Activated CD4-positive, alpha-beta T cell treated with anti-CD3 and anti-CD28 coated beads, Interleukin-2, amount 50 U/mL, for 4 hours (primary cell): ENCODE measurements at regions not wholly inside any gene's neighbourhood (a gene's known extent, or its start where the extent isn't known, plus 50 kb on each side); places are given as distances from the start of the nearest gene placed in this dataset.
A peak's percentile ranks its signal among the peaks of the same experiment; 100 is the strongest.
"Not testable (repeated sequence)": the region's sequence is repeated elsewhere in the genome, so short reads cannot be mapped to it uniquely, and the experiment has no call there.

Experiments
- DNase-seq, 2 experiments: peaks; one replicate each; pipeline ENCODE4 v3.0.0-alpha.2; 2020

DNA sequence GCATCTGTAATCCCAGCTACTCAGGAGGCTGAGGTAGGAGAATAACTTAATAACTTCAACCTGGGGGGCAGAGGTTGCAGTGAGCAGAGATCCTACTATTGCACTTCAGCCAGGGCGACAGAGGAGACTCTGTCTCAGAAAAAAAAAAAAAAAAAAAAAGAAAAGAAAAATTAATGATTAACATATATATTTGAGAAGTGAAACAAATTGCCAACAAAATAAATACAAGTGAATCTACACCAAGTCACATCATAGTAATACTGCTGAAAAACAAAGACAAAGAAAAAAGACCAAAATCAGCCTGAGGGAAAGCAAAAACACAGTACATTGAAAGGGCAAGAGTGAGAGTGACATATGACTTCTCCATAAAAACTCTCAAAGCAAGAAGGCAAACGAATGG lies 123.7 kb downstream of the CASP12 start:
- no peak for DNase-seq

DNA sequence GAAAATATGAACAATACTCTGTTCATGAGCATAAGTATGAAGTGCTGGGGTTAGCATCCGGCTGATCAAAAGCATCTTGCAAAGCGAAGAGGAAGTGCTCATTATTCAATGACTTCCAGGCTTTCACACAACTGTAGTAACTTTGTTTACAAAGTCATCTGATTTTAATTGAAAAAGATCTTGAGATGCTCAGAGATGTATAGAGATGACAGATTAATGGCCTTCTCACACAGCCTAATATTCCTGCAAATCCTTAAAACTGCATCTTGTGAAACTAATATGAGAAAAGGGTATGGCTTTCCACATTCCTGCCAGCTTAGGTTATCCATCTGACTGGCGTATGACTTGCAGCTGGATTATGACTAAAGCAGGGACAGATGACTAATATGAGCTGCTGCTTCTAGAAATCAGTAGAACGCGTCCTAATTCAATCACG lies 125.4 kb downstream of the CASP12 start:
- DNase-seq: no peak

DNA sequence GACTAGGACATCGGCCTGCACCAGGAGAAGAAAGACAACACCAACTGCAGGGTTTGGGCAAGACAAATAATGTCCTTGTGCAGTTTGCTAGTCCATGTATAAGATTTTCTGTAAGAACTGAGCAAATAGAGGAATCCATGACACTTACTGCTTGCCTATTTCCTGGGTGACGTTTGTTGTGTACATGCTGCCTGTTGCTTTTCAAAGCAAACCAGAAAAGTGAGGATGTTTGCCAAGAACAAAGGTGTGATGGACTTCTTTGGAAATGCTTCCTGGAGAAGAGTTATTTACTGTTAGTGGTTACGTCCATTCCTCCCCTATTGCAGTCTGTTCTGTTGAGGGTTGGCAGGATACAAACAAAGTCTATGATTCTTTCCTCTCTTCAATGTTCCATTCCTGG lies 126.5 kb downstream of the CASP12 start:
- no peak for DNase-seq

DNA sequence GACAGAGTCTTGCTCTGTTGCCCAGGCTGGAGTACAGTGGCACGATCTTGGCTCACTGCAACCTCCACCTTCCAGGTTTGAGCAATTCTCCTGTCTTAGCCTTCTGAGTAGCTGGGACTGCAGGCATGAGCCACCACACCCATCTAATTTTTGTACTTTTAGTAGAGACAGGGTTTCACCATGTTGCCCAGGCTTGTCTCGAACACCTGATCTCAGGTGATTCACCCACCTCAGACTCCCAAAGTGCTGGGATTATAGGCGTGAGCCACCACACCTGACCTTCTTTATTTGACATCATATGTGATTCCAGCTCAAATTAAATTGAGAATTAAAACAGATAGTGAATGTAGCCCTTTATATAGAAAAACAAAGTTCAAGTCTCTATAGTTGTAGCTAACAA lies 127.2 kb downstream of the CASP12 start:
- DNase-seq: not testable (repeated sequence)

DNA sequence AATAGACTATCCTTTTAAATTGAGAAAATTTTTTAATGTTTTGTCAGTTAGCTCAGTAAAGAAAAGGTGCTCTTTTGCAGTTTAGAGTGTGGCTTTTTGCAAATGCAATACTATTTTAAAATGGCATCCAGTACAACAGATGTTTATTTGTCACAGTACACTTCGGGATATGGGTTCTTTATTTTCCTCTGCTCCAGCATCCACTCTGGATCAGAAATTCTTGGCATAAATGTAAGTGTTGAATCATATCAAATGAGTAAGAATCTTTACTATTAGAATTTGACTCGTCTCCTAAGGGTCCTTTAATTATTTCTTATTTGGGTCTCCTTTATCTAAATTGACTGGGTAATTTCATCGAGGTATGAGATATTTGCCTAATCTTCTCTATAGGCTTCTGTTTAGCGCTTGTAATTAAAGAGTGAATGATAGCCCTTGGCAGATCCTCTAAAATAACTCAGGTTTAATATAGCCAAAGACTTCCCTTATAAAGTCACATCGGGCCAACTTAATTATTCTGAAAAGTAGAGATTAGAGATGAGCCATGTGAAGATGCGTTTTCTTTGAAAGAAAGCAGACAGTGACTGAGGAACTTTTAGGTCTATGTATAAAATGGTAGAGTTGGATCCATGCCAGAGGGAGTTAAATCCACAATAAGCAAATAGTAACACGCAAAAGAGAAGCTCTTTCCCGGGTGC lies 132.7 kb downstream of the CASP12 start:
- DNase-seq: no peak

DNA sequence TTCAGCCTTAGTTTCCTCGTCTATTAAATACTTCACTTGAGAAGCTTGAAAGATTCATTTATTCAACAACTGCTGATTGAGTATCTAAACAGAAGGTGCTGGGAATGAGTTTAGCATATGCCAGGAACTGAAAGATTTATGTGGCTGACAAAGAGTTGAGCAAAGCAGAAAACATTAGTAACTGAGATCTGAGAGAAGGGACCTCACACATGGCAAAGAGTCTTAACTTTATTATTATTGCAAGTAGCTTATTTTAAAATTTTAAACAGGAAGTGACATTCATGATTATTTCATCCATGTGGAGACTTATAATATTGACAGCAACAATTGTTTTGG lies 133.6 kb downstream of the CASP12 start:
- DNase-seq: no peak

DNA sequence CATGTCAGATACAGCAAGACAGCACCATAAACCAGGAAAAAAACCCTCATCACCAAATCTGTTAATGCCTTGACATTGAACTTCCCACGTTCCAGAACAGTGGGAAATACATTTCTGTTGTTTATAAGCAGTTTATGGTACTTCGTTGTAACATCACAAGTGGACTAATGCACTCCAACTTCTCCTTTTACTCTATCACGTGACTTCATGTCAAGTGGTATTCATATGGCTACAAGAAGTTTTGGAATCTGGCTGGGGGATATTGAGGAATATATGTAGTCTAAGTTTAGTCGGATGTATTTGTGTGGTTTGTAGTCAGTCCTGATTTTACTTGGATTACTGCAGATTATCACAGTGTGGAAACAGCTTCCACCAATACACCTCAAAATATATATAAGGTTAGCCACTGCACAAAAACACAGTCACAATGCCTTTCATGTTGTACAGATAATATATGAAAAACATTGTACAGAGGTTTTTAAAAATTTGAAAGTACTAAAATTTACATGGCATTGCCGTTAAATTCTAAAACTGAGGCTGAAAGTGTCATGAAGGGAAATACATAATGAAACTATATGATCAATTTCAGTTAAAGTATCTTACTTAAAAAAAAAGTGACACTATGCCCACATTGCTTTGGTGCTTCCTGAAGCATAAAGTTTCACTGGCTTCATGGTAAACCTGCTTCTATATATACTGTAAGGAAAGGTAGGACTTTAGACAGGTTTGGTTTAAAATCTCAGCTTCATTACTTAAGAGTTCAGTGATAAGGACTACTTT lies 134.1 kb downstream of the CASP12 start:
- DNase-seq: no peak

DNA sequence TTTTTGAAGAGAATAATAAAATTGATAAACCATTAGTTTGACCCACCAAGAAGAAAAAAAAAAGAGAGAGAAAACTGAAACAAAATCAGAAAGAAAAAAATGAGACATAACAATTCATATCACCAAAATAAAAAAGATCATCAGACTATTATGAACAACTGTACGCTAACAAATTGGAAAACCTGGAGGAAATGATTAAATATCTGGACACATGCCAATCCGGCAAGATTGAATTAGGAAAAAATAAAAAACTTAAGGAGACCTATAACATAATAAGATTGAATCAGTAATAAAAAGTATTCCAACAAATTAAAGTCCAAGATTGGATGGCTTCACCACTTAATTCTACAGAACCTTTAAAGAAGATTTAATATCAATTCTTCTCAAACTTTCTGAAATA lies 136.7 kb downstream of the CASP12 start:
- no peak for DNase-seq

DNA sequence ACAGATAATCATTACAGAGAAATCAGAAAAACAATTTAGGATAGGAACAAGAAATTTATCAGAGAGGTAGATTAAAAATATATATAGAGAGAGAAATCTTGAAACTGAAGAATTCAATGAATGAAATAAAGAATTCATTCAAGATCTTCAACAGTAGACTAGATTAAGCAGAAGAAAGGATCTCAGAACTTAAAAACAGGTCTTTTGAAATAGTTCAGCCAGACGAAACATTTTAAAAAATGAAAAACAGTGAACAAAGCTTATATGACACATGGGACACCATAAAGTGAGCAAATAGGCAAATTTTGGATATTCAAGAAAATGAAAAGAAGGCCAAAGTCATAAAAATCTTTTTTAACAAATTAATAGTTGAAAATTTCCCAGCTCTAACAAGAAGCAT lies 138.8 kb downstream of the CASP12 start:
- no peak for DNase-seq

DNA sequence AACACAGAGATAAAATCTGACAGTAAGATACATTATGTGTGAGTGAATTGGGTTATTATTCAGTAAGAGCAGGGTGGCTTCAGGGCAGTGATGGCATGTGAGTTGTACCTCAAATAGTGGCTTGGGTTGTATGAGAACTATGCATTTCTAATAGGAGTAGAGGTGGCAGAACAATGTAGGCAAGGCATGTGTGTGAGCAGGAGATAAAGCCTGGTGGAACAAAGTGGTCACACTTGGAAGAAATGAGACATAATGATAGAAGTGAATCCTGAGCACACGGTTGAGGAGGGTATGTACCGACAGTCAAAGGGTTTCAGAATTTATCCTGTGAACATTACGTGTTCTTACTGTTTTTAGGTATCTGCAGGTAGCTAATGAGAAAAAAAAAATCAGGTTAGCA lies 159.3 kb downstream of the CASP12 start:
- no peak for DNase-seq

DNA sequence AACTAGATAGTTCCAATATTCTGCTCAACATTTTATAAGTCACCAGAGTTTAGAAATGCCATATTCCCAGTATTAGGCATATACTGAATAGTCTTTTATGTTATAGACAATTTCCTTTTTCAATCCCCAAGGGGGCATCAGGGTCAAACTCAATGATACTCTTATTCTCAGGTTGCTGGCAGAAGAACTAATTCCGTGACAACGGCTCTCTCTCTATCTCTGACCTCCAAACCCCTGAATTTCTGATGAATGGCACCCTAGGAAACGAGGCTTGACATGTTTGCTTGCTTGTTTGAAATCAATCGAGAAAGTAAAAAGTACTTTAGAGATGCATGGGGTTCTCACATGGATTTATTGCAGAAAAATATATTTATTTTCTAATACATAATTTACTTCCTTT lies 160.1 kb downstream of the CASP12 start:
- no peak for DNase-seq

DNA sequence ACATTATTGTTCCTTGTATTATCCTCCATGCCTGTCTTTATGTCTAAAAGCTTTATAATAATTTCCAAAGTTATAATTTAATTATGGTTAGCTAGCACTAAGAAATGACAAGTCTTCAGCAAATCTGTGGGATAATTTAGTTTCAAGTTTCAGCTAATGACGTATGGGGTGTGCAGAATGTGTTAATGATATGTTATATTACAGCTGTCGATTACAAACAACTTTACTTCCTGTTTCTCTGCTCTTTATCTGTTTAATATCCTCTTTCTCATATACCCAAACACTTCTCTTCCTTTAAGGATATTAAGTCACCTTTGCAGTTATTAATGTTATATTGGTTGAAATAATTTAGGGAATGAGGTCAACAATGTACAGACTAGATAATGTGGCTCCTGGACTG lies 161.8 kb downstream of the CASP12 start:
- DNase-seq: no peak

DNA sequence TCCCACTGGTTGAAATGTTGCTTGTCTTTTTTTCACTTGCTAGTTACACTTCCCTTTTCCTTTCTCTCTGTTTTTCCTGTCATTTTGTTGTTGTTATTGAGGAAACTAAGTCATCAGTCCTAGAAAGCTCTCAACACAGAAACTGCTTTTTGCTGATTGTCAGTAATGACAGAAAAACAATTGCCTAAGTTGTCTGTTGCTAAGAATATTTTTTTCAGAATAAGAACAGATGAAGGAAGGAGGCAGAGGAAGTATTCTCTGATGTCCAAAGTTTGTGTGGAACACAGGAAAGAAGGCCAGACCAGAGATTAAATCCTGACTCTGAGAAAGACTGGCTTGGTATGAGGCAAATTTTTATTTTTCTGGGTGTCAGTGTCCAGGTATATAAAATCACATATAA lies 163.3 kb downstream of the CASP12 start:
- no peak for DNase-seq

DNA sequence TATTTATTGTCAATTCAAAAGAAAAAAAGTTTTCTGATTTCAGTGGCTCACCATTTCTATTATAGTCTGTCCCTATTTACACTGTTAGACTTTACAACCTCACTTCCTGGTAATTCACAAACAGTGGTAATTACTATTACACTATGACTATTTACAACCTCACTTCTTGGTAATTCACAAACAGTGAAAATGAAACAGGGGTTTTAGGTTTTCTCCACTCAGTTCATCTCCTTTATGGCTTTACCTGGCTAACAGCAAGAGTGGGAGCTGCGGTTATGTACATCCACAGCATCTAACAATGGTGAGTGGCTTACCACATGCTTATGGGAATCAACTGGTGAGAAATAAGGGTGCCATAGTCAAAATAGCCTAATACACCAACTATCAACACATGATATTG lies 166.4 kb downstream of the CASP12 start:
- no peak for DNase-seq

DNA sequence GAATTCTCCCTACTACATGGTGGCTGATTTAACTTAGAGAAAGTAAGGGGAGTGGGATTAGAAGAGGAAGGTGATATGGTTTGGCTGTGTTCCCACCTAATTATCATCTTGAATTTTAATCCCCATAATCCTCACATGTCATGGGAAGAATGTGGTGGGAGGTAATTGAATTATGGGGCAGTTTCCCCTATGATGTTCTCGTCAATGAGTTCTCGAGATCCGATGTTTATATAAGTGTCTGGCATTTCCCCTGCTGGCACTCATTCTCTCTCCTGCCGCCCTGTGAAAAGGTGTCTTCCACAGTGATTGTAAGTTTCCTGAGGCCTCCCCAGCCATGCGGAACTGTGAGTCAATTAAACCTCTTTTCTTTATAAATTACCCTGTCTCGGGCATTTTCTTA lies 169.3 kb downstream of the CASP12 start:
- no peak for DNase-seq

DNA sequence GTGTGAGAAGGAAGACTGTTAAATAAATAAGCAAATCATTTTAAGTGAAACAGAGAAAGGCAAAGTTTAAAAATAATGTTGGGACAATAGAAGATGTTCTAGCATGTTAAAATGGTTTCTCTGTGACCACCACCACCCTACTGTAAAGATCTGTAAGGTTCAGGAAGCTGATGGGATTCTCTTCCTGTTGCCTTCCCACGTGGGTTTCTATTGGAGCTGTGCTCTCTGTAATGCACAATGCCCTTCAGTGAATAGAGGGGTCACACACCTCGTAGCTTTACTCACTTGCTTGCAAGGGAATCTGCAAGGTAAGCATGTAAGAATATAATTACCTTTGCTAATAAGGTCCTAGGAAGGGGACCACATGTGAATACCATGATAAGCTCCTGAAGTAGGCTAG lies 170.5 kb downstream of the CASP12 start:
- no peak for DNase-seq

DNA sequence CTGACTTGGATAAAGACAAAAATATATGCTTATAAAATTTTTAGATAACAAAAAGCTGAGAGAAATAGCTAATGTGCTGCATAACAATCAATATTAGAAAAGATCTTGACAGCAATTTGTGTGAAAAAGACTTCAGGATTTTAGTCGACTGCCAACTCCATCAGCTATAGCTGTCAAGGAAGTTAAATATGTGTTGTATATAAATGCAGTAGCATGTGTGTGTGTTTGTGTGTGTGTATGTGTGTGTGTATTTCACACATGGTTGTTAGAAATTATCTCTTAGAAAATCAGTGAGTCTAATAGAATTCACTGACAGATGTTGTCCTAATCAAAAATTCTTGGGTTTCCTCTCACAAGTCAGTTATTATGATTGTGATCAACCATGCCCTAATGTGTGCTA lies 171.2 kb downstream of the CASP12 start:
- no peak for DNase-seq

DNA sequence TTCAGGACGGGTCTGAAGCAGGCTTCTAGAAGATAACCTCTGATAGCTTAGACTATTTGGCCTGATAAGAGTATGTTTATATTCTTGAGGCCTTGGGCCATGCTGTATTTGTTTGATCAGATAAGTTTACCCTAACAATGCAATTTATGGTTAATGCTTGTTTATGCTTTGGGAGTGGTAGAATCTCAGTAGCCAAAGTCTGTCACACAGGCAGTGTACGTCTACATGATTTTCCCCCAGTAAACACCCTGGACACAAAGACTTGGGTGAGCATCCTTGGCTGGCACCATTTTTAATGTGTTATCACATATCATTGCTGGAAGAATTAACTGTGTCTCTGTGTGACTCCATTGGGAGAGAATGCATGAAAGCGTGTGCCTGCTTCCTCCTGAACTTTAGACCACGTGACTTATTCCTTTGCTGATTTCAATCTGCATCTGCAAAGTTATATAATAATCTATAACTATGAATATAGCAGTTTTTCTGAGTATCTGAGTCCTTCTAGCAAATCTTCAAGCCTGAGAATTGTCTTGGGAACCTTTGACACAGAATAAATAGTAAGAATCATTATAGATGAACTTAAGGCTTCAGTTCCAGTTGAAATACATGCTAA lies 172.4 kb downstream of the CASP12 start:
- DNase-seq: no peak

DNA sequence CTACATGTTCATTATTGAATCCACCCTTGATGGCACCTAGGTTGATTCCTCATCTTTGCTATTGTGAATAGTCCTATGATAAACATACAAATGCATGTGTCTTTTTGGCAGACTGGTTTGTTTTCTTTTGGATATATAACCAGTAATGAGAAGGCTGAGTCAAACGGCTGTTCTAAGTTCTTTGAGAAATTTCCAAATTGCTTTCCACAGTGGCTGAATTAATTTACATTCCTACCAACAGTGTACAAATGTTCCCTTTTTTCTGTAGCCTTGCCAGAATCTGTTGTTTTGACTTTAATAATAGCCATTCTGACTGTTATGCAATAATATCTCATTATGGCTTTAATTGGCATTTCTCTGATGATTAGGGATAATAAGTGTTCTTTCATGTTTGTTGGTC lies 184.9 kb downstream of the CASP12 start:
- DNase-seq: no peak

DNA sequence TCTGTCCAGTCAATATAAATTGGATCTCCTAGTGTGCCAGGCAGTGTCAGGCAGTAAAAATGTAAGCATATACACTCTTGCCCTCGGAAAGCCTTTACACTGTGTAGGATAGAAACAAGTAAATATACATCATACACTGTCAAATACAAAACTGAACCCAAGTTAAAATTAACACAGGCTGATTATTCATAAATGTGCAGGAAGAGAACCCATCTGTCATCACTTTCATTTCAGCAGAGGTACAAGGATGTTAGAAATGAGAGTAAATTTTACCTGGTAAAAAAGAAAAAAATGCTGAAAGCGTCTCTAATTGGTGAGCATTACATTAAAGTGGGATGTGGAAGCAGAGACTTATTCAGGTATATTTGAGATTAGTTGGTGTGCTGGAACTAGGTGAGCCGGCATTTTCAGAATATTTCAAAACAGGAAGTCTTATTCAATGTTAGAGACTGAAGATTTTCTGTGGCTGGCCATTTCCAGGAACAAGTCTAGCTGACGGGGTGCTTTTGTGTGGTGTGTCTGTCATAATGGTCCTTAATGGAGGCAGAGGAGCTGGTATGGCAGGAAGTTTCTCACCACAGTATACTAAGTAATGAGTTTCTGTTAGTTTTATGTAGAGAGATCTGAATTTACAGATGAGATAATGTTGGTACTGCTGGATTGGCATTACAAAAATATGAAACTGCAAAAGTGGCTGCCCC lies 192.6 kb downstream of the CASP12 start:
- DNase-seq: peak; percentile 56 to 63

DNA sequence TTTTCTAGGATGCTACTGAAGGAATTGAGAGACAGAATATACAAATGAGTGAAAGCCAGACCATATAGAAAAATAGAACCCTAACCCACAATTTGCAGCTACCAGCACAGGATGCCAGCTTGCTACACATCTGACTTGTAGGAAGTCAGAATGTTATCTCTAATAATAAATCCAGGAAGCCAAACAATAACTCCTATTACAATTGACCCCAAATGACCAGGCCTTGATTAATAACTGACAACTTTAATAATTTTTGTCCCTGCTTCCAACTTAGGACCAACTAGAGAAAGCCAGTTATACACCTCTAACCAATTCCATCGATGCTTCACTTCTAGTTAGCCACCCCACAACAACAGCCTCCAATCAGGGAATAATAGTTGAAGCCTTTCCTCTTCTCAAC lies 193.4 kb downstream of the CASP12 start:
- no peak for DNase-seq

DNA sequence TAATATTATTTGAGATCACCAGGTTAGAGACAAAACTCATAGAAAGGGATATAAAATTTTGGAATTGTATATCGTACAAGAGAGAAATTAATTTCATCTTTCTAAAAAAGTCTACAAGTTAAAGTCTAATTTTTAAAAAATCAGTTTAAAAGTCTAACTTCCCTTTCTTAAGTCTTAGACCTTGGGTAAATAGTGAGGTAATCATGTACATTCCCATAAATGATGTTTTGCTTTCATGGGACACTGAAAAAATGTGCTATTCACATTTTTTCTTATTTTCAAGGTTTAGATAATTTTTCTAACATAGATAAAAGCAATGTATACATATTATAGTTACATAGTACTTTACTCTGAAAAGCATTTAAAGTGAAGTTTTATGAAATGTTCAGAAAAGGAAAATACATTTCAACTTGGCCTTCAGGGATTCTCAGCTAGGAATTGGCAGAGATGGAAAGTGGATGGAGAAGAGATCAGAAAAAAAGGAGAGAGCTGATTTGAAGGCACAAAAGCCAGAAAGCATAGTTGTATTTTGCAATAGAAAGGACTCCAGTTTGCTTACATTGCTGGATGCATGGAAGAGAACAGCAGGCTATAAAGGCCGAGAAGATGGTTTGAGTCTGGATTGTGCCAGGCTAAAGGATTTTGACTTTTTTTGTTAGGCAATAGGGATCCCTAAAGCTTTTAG lies 194.0 kb downstream of the CASP12 start:
- DNase-seq: no peak

DNA sequence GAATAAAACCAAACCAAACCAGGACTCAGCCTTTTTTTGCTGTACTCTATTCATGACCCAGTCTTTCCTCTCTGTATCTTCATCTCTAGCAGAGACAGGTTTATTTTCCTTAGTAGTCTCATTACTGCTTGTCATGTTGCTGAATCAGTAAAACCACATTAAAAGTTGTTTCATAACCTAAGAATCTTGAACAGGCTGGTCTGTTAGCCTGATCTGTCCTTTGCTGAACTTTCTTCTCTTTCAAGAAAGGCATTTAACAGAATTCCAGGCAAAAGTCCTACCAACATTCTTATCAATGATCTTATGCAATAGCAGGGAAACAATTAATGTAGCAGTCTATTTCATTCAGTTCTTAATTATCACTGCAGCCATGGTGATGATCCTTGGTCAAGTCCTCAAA lies 197.7 kb downstream of the CASP12 start:
- DNase-seq: no peak
